Karpas-422 (cell line): ENCODE measurements at regions not wholly inside any gene's neighbourhood (a gene's known extent, or its start where the extent isn't known, plus 50 kb on each side); places are given as distances from the start of the nearest gene placed in this dataset.

Experiments
- DNase-seq: peaks from one replicate; pipeline ENCODE4 v3.0.0-alpha.2; 2015
- H2AFZ ChIP-seq: fragments of 200-600 bp; sonication (generic); 2 replicates; pipeline ENCODE4 v1.6.1; 2014; ENCODE audit warnings: antibody characterized with exemption, low read length, mixed read lengths
- H3K27ac ChIP-seq: fragments of 200-600 bp; sonication (generic); 2 replicates; pipeline ENCODE4 v1.5.1; 2014; ENCODE audit warnings: mild to moderate bottlenecking, low read length, moderate library complexity
- H3K27me3 ChIP-seq: fragments of 200-600 bp; sonication (generic); 2 replicates; pipeline ENCODE4 v1.6.1; 2014; ENCODE audit warnings: low read length, mixed read lengths
- H3K36me3 ChIP-seq: fragments of 200-600 bp; sonication (generic); 2 replicates; pipeline ENCODE4 v1.6.1; 2014; ENCODE audit warnings: low read length, mixed read lengths; ENCODE audit not compliant: insufficient read depth
- H3K4me1 ChIP-seq: fragments of 200-600 bp; sonication (generic); 2 replicates; pipeline ENCODE4 v1.6.1; 2014; ENCODE audit warnings: mild to moderate bottlenecking, low read length, mixed read lengths
- H3K4me2 ChIP-seq: fragments of 200-600 bp; sonication (generic); 2 replicates; pipeline ENCODE4 v1.6.1; 2014; ENCODE audit warnings: low read length, low read depth, mild to moderate bottlenecking; ENCODE audit not compliant: poor library complexity, severe bottlenecking
- H3K4me3 ChIP-seq: fragments of 200-600 bp; sonication (generic); 2 replicates; pipeline ENCODE4 v1.5.1; 2014; ENCODE audit warnings: mild to moderate bottlenecking, antibody characterized with exemption, low read length, mixed read lengths
- H3K79me2 ChIP-seq: fragments of 200-600 bp; sonication (generic); 2 replicates; pipeline ENCODE4 v1.6.1; 2014; ENCODE audit warnings: mild to moderate bottlenecking, low read length, mixed read lengths
- H3K9ac ChIP-seq: fragments of 200-600 bp; sonication (generic); 2 replicates; pipeline ENCODE4 v1.6.0; 2014; ENCODE audit warnings: low read length
- H3K9me2 ChIP-seq: fragments of 200-600 bp; sonication (generic), shearing (Covaris generic); replicated peaks from 2 replicates; pipeline ENCODE4 v1.6.0; 2014; ENCODE audit warnings: mild to moderate bottlenecking, low read length, moderate library complexity; ENCODE audit not compliant: insufficient read depth
- H3K9me3 ChIP-seq: fragments of 300-700, 200-600 bp; sonication (generic); 2 replicates; pipeline ENCODE4 v1.6.1; 2014; ENCODE audit warnings: low read length, mixed read lengths
- H4K20me1 ChIP-seq: fragments of 200-600 bp; sonication (generic); 2 replicates; pipeline ENCODE4 v1.6.1; 2014; ENCODE audit warnings: mild to moderate bottlenecking, antibody characterized with exemption, low read length, low read depth; ENCODE audit not compliant: insufficient read depth

GRCh38 chr3:150105886-150106612, 135.4 kb upstream of the PFN2 start:
- Histone ChIP-seq H3K27me3 (no peaks in the 10 kb centered on the region), H3K4me1 (peaks cover 62% of the 10 kb centered on the region)
- DNase-seq: peak; percentile 94

GRCh38 chr3:150105025-150105424, 134.3 kb upstream of the PFN2 start:
- Histone ChIP-seq H4K20me1 (no peaks in the 10 kb centered on the region), H2AFZ (no peak overlapping the region), H3K9me2 (no peaks in the 10 kb centered on the region), H3K9me3 (peaks cover 5% of the 10 kb centered on the region; the same call in 1 of the 2 replicates), H3K27me3 (no peaks in the 10 kb centered on the region), H3K36me3 (no peaks in the 10 kb centered on the region), H3K27ac (peak overlapping the region; percentile 95), H3K79me2 (no peaks in the 10 kb centered on the region), H3K4me3 (peak overlapping the region; percentile 29; the same call in 1 of the 2 replicates), H3K9ac (peak overlapping the region; percentile 65), H3K4me2 (peak overlapping the region; percentile 63), H3K4me1 (peaks cover 71% of the 10 kb centered on the region)
- DNase-seq: peak; percentile 73

More at GRCh38 chr3:150105886-150106612, 135.4 kb upstream of the PFN2 start:
- Histone ChIP-seq H3K36me3 (no peaks in the 10 kb centered on the region), H3K79me2 (no peaks in the 10 kb centered on the region), H3K9me3 (peaks cover 2% of the 10 kb centered on the region; the same call in 1 of the 2 replicates), H3K4me3 (peak overlapping the region; percentile 48), H3K9me2 (no peaks in the 10 kb centered on the region), H3K27ac (peak overlapping the region; percentile 95), H2AFZ (no peak overlapping the region), H3K4me2 (peak overlapping the region; percentile 63), H4K20me1 (no peaks in the 10 kb centered on the region), H3K9ac (peak overlapping the region; percentile 69)

DNA sequence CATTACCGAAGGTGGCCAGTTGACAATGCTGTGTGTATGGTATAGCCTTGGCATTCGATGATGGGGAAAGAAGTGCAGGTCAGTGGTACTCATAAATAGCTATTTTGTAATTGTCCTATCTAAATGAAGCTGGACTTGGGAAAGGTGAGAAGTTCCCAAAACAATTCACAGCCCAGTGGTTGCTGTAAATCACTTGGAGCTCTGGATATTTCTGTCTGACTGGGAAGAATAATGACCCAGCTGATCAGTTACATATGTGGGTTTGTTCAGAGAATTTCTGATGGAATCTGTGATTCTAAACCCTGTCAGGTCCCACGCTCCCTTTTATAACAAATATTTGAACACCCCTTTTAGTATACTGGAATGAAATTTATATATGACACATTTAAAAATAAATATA, 133.9 kb upstream of the PFN2 start:
- Histone ChIP-seq H3K4me2 (peak overlapping the region; percentile 63), H3K9ac (peak overlapping the region; percentile 38; the same call in 1 of the 2 replicates), H3K36me3 (no peaks in the 10 kb centered on the region), H3K4me3 (peak overlapping the region; percentile 19; the same call in 1 of the 2 replicates), H3K79me2 (no peaks in the 10 kb centered on the region), H3K9me3 (peaks cover 5% of the 10 kb centered on the region; the same call in 1 of the 2 replicates), H2AFZ (peak overlapping the region; percentile 47), H3K27me3 (no peaks in the 10 kb centered on the region), H3K27ac (peak overlapping the region; percentile 95), H3K9me2 (no peaks in the 10 kb centered on the region), H4K20me1 (no peaks in the 10 kb centered on the region), H3K4me1 (peaks cover 71% of the 10 kb centered on the region)
- no peak for DNase-seq

GRCh38 chr3:150101016-150101415, 130.3 kb upstream of the PFN2 start:
- no peak for DNase-seq
- H3K9ac ChIP-seq: no peak overlapping the region
- peaks cover 66% of the 10 kb centered on the region for H3K4me1 ChIP-seq
- peaks cover 5% of the 10 kb centered on the region; the same call in 1 of the 2 replicates for H3K9me3 ChIP-seq
- H3K27me3 ChIP-seq: no peaks in the 10 kb centered on the region
- H3K4me2 ChIP-seq: no peak overlapping the region
- peak overlapping the region; percentile 10; the same call in 1 of the 2 replicates for H3K27ac ChIP-seq
- H3K4me3 ChIP-seq: no peak overlapping the region
- H3K36me3 ChIP-seq: 0 out of 2 replicates have a peak, but pooled peaks cover 3% of the 10 kb centered on the region
- no peaks in the 10 kb centered on the region for H3K79me2 ChIP-seq
- H3K9me2 ChIP-seq: no peaks in the 10 kb centered on the region
- H4K20me1 ChIP-seq: no peaks in the 10 kb centered on the region
- no peak overlapping the region for H2AFZ ChIP-seq

DNA sequence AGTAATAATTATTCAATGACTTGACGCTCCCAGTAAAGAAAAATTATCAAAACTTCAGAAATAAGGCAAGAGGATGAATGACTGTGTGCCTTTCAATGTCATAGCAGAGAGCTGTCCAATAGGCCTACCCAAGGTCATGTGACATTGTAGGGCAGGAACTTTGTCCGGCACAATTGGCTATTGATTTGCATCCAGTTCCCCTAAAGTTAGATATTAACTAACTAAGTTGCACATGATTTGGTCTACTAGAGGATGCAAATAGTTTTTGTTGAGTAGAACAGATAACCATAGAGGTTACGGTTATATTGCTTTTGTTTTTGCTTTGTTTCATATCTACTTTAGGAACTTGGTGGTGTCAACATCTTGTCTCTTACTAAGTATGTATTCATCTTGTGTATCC, 127.9 kb upstream of the PFN2 start:
- no peaks in the 10 kb centered on the region for H3K27me3 ChIP-seq
- H2AFZ ChIP-seq: peak overlapping the region; percentile 58; the same call in 1 of the 2 replicates
- H3K4me1 ChIP-seq: peaks cover 66% of the 10 kb centered on the region
- no peaks in the 10 kb centered on the region for H4K20me1 ChIP-seq
- no peaks in the 10 kb centered on the region for H3K9me2 ChIP-seq
- DNase-seq: peak; percentile 54
- peaks cover 5% of the 10 kb centered on the region; the same call in 1 of the 2 replicates for H3K9me3 ChIP-seq
- H3K27ac ChIP-seq: peak overlapping the region; percentile 96
- H3K79me2 ChIP-seq: no peaks in the 10 kb centered on the region
- no peak overlapping the region for H3K4me3 ChIP-seq
- H3K36me3 ChIP-seq: 0 out of 2 replicates have a peak, but pooled peaks cover 3% of the 10 kb centered on the region
- H3K9ac ChIP-seq: no peak overlapping the region
- peak overlapping the region; percentile 10 for H3K4me2 ChIP-seq

GRCh38 chr3:150097588-150097890, 126.8 kb upstream of the PFN2 start:
- H3K9ac ChIP-seq: peak overlapping the region; percentile 30; the same call in 1 of the 2 replicates
- H3K36me3 ChIP-seq: 0 out of 2 replicates have a peak, but pooled peaks cover 3% of the 10 kb centered on the region
- H3K27me3 ChIP-seq: no peaks in the 10 kb centered on the region
- H3K4me1 ChIP-seq: peaks cover 73% of the 10 kb centered on the region
- H2AFZ ChIP-seq: no peak overlapping the region
- no peaks in the 10 kb centered on the region for H4K20me1 ChIP-seq
- H3K4me2 ChIP-seq: no peak overlapping the region
- DNase-seq: no peak
- H3K9me3 ChIP-seq: peaks cover 5% of the 10 kb centered on the region; the same call in 1 of the 2 replicates
- no peaks in the 10 kb centered on the region for H3K9me2 ChIP-seq
- no peaks in the 10 kb centered on the region for H3K79me2 ChIP-seq
- peak overlapping the region; percentile 96 for H3K27ac ChIP-seq
- no peak overlapping the region for H3K4me3 ChIP-seq

DNA sequence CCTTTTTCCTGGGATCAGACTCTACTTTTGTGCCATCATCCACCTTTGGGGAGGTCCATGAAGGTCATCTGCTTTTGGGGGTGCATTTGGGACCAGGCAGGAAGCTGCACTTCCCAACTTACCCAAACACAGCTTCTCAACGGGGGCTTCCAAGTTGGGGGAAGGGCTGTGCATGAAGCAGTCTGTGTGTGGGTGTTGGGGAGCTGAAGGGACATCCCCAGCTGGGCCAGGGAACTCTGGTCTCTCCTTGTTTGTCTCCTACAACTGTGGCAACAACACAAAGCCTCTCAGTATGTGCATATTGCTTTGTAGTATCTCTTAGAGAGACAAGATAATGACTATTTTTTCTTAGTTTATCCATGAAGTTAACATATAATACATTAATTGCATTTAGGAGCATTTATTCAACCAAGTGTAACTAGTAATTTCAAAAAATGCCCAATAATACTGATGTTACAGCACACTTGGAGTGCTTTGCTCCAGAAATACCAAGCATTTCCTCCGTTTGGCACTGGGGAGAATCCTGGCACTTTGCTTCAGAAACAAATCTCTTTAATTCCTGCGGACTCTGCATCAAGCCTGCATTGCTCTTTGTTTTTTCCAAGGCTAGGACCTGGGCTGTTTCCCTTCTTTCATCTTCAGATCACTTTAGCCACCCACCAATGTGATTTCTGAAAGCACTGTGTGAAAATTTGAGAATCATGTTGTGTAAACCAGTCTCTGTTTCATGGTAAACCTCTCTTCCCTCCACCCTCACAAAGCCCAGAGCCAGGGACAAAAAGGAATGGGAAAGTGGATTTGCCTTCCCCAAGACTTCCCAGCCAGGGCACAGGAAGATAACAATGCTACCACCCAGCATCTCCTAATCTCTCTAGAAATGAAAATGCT, 126.2 kb upstream of the PFN2 start:
- Histone ChIP-seq H4K20me1 (no peaks in the 10 kb centered on the region), H3K4me1 (peaks cover 79% of the 10 kb centered on the region), H3K79me2 (no peaks in the 10 kb centered on the region), H3K4me3 (no peak overlapping the region), H3K9me2 (no peaks in the 10 kb centered on the region), H3K4me2 (no peak overlapping the region), H3K27me3 (no peaks in the 10 kb centered on the region), H3K9ac (peak overlapping the region; percentile 30), H3K36me3 (0 out of 2 replicates have a peak, but pooled peaks cover 3% of the 10 kb centered on the region), H3K27ac (peak overlapping the region; percentile 96), H3K9me3 (peaks cover 5% of the 10 kb centered on the region; the same call in 1 of the 2 replicates), H2AFZ (no peak overlapping the region)
- no peak for DNase-seq
